ENCODE measurements at regions not wholly inside any gene's neighbourhood (a gene's known extent, or its start where the extent isn't known, plus 50 kb on each side); places are given as distances from the start of the nearest gene placed in this dataset.

DNA sequence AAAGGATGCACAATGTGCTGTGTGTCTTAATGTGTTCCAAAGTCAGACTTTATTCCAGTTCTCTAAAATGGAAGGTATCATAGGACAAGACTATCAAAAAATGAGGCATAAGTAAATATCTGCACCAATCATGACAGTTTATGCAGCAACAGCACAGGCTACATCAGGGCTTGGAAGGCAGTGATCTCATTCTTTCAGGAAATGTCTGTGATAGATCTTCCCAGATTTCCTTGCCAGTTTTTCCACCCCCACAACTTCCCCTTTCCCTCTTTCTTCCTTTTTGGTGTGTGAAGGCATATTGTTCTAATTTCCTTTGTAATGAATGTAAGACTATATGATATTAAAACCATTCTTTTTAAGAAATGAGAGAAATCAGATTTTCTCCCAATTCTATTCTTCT is 326.7 kb downstream of the ATP23 start:
- no peak for DNase-seq (ENCODE audit: low read depth in 2 of 2)

DNA sequence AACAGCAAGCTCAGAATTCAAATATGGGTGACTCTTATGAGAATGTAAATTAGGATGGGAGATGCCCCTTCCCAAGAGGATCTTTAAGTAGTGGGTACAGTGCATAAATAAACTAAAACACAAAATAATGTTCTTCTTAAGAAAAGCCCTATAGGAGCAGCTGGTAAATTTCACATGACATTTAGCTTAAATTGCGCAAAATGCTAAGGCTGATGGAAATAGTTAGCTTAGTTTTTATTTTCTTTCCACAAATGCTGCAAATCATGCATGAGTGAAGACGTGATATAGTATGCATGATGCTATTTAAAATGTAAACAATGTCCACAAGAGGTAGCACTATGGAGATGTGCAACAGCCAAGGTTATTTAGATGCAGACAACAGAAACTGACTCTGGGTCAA is 328.1 kb downstream of the ATP23 start:
- no peak for DNase-seq (ENCODE audit: low read depth in 2 of 2)

DNA sequence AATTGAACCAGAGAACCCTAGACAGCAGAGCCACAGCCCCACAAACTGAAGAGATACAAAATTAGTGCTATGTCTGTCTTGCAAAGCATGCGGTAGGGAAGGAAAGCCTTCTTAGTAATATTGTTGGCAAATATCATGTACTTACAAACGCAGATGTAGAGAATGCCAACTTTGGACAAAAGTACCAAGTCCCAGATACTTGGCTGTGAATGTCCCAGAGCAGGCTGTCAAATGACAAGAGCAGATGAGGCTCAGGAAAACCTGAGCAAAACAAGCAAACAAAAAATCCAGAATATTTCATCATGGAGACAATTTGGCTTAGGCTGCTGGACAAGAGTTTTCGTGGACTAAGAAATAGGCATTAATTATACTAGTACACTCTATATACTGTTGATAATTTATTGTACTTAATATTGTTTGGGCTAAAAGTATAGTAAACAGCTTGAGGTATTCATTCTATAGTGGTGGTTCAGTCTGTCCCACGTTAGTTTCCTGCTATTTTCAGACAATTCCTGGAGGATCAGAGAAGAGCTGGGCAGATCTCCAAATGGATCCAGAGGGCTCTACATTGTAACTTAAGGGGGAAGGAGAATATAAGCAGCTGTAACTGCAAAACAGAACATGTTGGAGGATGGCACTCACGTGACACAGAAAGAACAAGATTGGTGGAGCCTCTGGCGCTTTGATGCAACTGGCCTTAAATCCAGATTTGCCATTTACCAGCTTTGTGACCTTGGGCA is 329.8 kb downstream of the ATP23 start:
- no peak for DNase-seq (ENCODE audit: low read depth in 2 of 2)

DNA sequence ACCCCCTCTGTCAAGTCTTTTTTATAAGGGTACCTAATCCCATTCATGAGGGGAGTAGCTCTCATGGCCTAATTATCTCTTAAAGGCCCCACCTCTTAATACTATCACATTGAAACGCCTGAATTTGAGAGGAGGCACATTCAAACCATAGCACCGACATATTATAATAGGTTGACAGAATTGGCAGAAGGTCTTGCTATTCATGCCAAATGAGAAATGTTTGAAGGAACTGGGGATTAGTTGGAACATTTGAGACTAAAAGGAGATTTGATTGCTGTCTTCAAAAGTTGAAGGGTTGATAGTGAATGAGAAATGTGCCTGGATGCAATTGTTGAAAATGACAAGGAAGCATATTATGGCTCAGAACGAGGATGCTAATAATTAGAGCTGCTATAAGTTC is 331.1 kb downstream of the ATP23 start:
- DNase-seq (ENCODE audit: low read depth in 2 of 2) = no peak

DNA sequence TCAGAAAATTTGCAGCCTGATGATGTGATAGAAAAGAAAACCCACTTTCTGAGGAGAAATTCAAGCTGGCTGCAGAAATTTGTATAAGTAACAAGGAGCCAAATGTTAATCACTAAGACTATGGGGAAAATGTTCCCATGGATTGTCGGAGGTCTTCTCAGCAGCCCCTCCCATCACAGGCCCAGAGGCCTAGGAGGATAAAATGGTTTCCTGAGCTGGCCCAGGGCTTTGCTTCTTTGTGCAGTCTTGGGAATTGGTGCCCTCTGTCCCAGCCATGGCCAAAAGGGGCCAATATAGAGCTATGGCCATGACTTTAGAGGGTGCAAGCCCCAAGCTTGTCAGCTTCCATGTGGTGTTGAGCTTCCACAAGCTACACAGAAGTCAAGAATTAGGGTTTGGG is 335.9 kb downstream of the ATP23 start:
- DNase-seq (ENCODE audit: low read depth in 2 of 2) = no peak

DNA sequence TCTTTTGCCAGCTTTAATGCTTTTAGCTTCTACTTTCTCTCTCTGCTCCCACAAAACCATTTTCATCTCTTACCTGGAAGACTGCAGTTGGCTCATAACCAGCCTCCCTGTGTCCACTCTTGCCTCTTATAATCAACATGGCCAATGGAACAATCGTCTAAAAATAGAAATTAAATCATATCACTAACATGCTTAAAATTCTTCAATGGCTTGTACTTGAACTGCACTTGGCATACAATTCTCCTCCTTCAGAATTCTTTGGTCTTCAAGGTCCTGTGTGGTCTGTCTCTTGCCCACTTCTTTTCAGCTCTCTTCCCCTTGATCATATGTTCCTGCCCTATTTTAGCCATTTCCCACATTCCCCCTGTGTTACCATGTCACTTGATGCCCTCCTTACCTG is 342.2 kb downstream of the ATP23 start:
- no peak for DNase-seq (ENCODE audit: low read depth in 2 of 2)

DNA sequence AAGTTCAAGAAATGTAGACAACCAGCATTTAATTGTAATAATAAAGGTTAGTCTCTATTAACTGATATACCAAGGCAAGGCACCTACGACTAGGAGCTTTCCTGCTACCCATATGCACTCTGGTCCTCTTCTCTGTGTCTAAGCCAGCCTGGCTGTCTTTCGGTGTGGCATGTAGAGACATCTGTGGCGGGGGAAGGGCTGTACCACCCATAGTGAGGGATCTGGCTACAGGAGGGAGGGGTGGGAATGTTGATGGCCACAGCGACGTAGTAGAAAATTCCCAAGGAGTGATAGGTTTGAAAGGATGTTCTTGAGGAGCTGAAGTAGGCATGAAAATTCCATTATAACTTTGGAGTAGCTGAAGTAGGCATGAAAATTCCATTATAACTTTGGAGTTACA is 344.2 kb downstream of the ATP23 start:
- DNase-seq (ENCODE audit: low read depth in 2 of 2) = no peak

DNA sequence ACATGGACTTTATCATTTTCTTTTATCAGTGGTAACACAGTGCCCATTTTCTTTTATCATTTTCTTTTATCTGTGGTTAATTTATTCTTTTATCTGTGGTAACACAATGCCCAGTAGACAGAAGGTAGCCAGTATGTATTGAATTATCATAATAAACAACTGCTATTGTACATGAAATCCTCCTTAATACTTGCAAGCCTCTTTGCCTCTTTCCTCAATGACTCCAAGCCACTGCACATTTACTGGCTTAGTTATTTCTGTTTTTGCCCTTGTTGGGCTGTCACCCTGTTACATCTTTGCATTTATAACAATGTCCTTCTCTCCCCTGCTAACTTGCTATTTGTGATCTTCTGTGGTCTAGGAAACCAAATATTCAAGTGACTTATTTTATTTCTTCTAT is 345.0 kb downstream of the ATP23 start:
- no peak for DNase-seq (ENCODE audit: low read depth in 2 of 2)

DNA sequence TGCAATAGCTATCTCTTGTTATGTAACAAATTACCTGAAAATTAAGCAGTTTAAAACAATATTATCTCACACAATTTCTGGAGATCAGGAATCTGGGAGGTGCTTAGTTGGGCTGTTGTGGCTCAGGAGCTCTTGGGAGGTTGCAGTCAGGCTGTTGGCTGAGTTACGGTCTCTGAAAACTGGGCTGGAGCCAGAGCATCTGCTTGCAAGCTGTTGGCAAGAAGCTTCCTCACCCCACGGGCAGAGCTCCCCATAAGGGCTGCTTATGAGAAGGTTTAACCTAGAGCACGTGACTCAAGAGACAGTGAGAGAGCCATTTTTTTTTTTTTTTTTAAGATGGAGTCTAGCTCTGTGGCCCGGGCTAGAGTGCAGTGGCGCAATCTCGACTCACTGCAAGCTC is 346.8 kb downstream of the ATP23 start:
- DNase-seq (ENCODE audit: low read depth in 2 of 2) = no peak

DNA sequence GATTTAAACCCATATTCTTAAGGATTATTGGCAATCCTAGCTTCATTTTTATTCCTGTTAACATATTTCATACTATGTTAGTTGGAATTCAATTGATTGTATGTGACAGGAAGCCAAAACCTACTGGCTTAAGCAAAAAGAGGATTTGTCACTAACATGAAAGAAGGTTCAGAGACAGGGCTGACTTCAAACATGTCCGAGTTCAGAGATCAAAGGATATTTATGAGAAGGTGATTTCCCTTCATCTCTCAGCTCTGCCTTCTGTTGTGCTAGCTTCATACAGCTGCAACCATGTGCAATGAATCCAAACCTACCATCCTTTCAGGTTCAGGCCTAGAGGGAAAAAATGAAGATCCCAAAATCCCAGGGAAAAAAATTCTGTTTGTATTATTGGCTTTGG is 349.7 kb downstream of the ATP23 start:
- DNase-seq (ENCODE audit: low read depth in 2 of 2) = no peak

DNA sequence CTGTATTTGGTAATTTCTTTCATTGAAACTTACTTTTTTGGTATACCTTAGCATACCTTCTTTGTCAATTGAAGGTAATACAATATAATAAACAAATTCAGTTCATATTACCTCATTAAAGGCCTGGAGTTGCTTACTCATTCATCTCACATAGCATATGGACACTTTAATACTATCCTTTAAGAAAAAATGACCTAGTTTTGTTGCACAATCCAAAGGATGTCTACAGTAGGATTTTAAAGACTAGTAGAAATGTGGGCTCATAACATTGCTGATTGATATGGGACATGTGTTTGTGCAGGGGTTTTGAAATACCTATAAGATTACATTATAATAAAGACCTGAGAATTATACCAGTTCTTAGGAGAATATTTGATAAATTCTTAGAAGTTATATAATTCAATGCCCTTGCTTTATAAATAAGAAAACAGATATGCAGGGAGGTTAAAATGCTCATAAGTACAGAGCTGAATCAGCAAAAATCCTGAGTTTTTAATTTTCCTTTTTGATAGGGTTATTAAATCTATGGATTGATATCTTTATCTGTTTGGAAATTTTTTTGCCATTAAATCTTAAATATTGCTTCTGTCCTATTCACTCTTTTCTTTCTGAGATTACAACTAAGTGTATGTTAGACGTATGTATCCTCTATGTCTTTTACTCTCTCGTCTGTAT is 352.1 kb downstream of the ATP23 start:
- no peak for DNase-seq (ENCODE audit: low read depth in 2 of 2)

DNA sequence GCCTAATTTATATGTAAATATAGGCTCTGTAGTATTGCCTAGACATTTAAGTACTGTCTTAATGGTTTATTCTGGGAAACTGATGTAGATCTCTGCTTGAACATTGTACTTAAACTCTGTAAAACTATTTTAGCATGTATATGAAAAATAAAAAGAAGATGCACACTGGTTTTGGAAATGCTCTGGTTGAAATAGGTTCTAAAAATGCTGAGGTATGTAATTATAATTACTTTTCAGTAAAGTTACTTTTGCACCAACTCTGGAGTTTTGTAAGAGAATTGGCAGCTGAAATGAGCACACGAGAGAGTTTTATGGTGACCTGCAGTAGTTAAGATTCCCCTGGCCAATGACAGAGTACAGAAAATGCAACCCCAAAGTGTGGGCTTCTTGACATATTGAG is 353.9 kb downstream of the ATP23 start:
- no peak for DNase-seq (ENCODE audit: low read depth in 2 of 2)

DNA sequence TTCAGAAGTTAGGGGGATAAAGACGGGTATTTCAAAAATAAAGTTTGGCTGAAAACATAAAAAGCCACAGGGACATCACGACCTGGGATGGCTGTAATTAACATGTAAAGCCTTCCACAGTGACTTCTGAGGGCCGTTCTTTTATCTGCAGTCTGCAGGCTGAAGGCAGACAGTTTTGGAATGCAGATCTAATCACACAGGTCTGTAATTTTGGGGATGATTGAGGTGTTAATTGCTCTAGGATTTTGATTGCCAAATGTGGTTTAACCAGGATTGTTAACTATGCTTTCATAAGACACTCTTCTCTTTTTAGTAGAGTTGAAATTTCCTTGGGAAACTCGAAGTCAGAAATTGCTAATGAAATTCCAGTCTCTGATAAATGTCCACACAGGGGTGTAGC is 355.5 kb downstream of the ATP23 start:
- no peak for DNase-seq (ENCODE audit: low read depth in 2 of 2)

DNA sequence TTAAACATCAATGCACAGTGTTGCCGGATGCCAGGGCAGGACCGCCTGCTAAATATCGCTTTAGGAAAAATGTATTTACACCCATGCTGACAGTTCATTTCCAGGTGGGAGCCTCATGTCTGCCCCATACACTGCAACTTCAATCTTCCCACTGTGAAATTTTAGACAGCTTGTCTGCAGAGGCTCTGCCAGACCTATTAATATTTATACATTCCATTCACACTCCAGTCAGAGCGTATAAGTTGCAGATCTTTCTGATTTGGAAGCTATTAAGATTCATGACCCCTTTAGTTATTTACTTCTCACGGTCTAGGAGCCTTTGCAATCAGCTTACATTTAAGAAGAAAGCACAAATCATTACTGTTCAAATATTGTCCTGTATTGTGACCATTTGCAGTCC is 357.4 kb downstream of the ATP23 start:
- DNase-seq (ENCODE audit: low read depth in 2 of 2) = no peak

DNA sequence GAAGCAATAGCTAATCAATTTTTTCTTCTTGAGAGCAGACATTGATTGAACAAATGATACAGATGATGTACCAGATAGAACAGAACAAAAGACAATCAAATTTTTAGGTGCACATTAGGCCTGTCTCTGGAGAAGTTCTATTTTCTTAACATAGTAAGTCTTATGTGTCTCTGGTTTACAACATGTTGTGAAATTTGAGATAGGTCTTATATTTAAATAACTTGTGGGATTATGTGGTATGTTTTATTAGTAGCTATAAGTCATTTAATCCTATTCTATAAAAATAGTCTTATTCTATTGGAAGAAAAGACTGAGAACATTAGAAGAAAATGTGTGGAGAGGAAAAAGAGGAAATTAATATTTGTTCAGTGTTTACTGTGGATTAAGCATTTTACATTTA is 358.0 kb downstream of the ATP23 start:
- no peak for DNase-seq (ENCODE audit: low read depth in 2 of 2)

DNA sequence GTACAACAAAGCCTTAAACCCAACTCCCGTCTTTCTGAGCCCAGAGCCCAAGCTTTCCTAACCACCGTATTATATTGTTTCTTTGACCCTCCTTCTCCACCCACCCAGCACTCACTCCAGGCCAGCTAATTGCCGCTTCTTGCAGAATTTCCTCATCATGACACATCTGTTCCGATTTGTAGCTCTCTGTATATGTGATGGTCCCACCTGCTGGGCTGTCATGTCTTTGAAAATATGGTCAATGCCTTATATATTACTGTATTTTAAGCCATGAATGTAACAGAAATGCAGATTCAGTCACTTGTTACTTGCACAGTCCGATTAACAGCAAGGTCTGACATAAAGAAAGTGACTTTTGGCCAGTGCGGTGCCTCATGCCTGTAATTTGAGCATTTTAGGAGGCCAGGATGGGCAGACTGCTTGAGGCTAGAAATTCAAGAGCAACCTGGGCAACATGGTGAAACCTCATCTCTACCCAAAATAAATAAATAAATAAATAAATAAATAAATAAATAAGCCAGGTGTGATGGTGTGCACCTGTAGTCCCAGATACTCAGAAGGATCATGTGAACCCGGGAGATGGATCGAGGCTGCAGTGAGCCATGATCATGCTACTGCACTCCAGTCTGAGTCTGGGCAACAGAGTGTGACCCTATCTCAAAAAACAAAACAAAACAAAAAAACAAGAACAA is 359.8 kb downstream of the ATP23 start:
- no peak for DNase-seq (ENCODE audit: low read depth in 2 of 2)

DNA sequence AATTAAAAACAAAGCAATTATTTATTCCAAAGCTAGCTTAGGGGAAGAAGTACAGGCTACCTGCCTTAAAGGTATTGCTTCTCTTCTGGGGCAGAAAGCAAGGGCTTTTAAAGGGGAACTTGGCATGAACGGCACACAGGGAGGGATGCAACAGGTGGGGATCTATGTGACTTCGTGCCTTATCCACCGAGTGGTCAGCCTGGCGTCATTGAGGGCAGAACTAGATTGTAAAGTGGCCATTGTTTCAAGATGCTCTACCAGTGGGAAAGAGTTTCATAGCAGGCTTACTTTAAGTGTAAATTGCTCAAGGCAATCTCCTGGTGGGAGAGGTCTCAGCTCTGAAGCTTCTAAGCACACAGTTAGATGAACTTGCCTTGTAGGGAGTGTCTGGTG is 360.4 kb downstream of the ATP23 start:
- DNase-seq (ENCODE audit: low read depth in 2 of 2) = no peak

DNA sequence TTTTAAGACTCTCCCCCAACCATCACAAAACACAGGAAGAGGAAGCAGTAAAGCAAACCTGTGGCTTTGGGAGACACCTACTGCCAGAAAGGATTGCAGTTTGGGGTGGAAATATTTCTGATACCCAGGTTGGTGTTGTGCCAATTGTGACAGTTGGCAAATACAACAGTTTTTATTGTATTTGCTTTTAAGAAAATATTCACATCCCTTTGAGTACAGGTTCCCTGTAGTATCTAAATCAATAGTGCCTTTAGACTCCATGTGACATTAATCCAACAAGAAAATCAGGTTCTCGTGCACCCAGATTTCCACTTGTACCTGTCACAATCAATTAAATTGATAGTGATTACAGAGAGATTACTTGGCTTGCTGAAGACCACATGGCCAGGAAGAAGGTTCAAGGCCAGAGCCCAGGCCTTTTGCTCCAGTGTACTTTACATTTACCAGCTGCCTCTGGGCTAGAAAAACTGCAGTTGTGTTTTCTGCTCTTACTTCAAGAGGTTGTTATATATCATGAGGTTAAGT is 361.2 kb downstream of the ATP23 start:
- DNase-seq (ENCODE audit: low read depth in 2 of 2) = no peak

DNA sequence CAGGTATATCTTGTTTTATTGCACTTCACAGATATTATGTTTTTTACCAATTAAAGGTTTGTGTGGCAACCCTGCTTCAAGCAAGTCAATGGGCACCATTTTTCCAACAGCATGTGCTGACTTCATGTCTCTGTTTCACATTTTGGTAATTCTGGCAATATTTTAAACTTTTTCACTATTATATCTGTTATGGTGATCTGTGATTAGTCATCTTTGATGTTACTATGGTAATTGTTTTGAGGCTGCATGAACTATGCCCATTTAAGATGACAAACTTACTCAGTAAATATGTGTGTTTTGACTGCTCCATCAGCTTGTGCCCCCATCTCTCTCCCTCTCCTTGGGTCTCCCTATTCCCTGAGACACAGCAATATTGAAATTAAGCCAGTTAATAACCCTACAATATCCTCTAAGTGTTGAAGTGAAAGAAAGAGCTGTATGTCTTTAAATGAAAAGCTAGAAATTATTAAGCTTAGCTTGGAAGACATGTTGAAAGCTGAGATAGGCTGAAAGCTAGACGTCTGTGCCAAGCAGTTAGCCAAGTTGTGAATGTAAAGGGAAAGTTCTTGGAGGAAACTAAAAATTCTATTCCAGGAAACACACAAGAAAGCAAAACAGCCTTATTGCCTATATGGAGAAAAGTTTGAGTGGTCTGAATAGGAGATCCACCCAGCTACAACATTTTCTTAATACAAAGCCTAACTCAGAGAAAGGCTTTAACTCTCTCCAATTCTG is 365.1 kb downstream of the ATP23 start:
- DNase-seq (ENCODE audit: low read depth in 2 of 2) = no peak

DNA sequence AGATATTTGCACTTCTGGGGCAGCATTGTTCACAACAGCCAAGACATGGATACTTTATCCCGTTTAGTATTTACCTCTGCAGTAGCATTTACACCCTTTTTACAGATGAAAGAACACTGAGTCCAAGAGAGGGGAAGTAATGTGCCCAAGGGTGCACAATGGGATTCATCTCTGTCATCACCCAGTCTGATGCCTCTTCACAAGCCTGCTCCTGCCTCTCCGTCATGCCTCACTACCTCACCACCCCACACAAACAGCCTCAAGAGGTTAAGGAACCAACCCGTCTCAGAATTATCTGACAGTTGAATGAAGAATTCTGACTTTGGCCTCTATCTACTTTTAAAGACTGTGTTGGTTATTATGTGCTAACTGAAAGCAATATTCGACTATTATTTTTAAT is 368.4 kb downstream of the ATP23 start:
- no peak for DNase-seq (ENCODE audit: low read depth in 2 of 2)

DNA sequence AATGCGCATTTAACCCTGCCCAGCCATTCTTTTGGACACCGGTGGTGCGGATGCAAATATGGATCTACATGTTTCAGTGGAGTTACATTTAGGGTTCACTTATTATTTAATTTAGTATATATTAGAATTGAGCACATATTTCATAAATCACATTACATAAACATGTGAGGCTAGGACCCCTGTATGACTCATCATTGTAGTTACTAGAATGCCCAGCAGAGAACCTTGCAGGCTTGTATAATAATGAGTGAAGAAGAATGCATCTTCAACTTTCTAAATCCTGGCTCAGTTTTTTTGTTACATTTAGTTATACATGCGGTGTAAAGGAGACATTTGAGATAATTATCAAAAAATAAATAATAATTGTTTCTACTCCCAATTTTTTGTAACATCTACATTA is 369.0 kb downstream of the ATP23 start:
- DNase-seq (ENCODE audit: low read depth in 2 of 2) = no peak

All from activated CD4-positive, alpha-beta T cell treated with anti-CD3 and anti-CD28 coated beads for 24 hours (primary cell).